DLD1 (cell line): ENCODE measurements at regions not wholly inside any gene's neighbourhood (a gene's known extent, or its start where the extent isn't known, plus 50 kb on each side); places are given as distances from the start of the nearest gene placed in this dataset.

Experiments used
- in situ Hi-C: cut with HindIII; loops from 2 replicates; pipeline ENCODE4 v1.10.0; 2017; ENCODE audit warnings: low sequenced_read_pairs

DNA sequence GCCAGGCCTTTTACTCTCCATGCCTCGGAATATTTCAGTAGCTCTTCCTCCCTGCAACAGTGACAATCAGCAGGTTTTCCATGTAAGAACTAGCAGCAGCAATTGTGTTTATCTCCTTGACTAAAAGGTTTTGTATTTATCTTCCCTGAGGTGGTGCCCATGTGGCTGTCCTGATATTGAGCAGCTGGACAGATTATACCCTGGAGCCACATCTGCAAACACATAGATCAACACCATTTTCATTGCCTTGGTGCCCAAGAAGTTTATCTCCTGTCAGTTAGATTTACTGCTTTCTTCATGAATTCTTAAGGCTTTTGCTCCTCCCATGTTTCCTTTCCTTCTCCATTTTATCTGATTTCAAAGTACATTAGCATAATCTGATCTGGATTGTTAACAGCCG, 378.4 kb downstream of the SPATA31D1 start:
- in situ Hi-C loops: no loop called here

DNA sequence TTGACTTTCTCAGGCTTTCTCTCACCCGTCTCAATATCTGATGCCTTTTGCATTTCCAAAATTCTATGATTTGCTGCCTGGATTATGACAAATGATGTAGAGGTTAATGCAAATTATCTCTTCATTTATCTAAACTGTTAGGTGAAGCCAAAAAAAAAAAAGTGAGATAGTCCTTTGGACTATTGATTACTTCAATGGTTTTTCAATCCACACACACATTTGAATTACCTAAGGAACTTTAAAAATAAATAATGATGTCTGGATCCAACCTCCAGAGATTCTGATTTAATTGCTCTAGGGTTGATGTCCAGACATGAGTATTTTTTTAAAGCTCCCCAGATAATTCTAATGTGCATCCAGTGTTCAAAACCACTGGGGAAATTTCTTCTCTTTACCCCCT, 379.4 kb downstream of the SPATA31D1 start:
- in situ Hi-C loops: no loop called here

DNA sequence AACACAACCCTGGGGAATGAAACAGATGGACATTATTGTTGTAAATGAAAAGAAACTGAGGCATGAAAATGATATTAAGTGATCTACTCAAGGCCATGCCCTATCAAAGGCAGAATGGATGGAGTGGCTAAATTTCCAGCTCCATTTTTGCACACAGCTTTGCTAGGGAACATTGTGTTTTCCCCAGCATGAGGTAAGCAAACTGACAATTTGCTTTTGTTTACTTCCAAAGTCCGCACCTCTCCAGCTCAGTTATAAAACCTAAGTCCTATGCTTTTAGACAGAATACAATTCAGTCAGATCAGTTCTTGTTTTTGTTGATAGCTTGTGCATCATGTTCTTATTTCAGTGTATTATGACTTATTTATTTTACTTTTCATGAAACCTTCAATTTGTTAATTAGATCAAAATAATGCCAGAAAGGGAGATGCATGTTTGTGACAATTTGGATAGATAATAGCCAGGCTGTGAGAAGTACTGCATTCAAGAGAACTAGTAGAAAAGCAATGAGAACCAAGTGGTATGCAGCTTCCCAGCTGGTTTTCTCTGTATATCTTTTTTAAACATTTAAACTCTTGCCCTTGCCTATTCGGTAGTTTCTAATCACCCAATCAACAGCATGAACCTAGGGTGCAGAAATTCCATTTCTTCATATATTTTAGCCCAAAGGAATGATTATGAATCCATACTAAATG, 380.8 kb downstream of the SPATA31D1 start:
- in situ Hi-C loops: no loop called here

DNA sequence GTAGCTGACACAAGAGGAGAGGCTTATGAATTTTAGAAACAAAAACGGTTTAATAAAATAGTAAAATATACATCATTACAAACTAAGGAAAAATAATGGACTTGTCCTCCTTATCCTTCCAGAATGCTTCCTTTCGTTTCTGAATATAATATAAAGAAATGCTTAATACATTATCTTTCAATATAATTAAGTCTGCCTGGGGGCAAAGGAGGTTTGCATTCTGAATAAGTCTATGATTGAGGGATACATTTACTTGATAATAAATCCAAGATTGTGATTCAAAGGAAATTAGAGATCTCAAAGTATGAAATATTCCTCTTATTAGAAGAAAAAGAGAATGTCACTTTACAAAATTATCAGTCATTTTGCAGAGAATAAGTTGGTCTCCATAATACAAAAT, 386.5 kb downstream of the SPATA31D1 start:
- in situ Hi-C loops: no loop called here

GRCh38 chr9:82376677-82377232, 388.2 kb downstream of the SPATA31D1 start:
- in situ Hi-C loops: no loop called here

- in situ Hi-C loops: no loop called here
Measured at GRCh38 chr9:82382887-82383616, 394.5 kb downstream of the SPATA31D1 start.

DNA sequence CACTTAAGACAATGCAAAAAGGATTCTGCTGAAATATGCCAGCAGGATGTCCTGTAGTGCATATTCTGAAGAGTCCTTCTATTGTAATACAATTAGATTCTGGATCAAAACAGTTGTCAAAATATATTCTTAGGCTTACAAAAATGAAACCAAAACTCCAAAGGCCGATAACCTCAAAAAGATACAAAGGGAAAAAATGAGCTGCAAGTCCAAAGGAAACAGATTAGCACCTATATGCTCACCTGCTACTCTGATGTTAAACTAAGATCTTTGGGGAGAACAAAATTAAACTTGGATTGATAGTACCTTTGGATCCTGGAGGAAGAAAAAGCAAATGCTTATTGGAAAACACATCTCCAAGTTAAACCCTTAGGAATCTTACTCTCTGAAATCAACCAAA, 397.1 kb downstream of the SPATA31D1 start:
- in situ Hi-C loops: no loop called here

DNA sequence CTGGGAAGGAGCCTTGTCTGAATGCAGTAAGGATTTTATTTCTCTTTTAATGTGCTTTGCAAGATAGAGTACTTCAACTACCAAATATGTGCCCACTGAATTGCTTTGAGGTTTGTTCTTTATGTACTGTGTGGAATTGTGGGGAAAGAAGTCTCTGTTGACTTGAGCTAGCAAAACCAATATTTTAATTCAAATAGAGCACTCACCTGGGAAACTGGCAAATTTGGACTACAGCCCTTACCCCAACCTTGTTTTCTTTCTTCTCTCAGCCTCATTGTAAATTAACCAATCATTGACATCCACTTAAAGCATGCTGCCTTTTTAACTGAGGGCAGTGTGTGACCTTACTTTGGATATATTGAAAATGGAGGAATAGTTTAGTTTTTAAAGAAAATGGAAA, 409.0 kb downstream of the SPATA31D1 start:
- in situ Hi-C loops: no loop called here

DNA sequence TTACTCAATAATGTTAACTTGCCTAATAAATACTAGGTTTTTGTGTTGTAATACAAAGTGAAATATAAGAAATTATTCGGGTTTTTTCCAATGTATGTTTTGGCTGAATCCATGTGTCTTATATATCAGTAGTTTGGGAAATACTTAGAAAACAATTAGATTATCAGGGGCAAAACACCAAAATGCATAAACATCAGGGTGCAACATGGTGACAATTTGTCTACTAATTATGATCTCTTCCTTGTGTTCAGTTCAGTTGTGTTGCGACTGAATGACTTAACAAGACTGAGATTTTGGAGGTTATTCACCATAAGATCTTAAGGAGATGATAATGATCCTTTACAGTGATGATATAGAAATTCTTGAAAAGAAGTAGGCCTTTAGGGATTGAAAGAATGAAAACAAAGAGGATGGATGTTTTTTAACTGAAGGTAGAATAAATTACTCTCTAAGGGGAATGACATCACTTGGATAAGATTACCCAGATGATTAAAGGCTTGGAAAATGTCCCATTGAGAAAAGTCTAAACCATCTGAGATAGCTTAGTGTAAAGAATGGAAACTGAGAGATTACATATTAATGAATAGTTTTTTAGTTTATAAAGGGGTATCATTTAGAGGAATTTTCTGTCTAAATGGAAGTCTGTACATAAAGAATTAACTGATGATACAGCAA, 415.8 kb downstream of the SPATA31D1 start:
- in situ Hi-C loops: no loop called here

GRCh38 chr9:82404881-82405280, 416.3 kb downstream of the SPATA31D1 start:
- in situ Hi-C loops: no loop called here

DNA sequence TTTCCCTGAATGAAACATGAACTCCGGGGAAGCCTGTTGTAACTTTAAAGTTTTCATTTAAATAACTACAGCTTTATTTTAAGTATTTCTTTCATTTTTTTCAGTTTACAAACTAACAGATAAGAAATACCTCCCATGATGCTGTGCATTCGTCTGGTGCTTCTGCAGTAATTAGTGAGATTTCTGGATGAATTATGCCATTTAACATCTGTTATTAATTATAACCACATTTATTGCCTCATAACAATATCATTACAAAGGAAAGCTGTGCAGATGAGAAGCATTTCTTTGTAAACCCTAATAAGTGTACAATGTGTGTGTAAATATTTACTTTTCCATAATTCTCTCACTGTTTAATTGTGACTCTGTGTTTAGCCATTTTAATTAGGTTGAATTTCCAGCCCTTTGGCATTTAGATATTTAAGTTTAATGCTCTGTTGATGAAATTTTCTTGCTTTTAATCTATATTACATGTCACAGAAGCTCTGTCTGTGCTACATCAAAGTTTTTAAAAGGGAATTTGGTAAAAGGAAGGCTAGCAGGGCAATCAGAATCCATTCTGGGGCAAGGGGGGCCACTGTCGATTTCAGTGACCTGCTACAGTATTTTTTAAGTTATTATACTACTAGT, 418.0 kb downstream of the SPATA31D1 start:
- in situ Hi-C loops: no loop called here

DNA sequence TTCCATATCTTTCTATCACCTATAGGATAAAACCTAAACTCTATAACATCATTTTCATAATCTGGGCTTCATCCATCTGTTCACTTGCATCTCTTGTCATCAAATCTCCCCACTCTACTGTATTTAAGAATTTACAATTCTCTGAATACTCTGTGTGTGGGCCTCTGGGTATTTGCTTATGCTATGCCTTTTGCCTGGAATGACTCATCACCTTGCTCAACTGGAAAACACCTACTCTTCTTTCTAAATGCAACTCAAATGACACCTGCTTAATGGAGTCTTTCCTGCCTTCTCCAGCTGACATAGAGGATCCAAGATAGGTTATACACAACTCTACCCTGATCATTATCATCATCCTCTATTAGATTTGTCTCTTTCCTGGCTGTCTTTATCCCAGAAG, 421.7 kb downstream of the SPATA31D1 start:
- in situ Hi-C loops: no loop called here

DNA sequence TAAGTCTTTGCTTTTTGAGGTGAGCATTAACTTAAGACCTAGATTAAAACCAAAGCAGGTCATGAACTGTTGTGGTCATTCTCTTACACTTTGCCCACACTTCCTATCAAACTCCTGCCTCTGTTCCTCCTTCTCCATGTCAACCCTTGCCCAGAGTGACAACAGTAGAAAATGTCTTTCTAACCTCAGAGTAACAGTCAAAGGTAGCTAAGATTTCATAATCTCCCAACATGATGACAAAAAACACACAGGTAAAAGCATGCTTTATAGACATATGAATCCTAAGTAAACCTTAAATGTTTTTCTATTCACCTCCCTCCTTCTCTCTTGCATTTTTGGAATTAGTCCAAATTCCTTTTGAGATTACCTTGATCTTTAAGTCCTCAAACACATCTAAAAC, 422.3 kb downstream of the SPATA31D1 start:
- in situ Hi-C loops: no loop called here

- in situ Hi-C loops: no loop called here
Measured at GRCh38 chr9:82412586-82413305, 424.2 kb downstream of the SPATA31D1 start.

- in situ Hi-C loops: no loop called here
Measured at GRCh38 chr9:82417501-82417900, 428.9 kb downstream of the SPATA31D1 start.

- in situ Hi-C loops: no loop called here
Measured at GRCh38 chr9:82418334-82418733, 429.8 kb downstream of the SPATA31D1 start.

DNA sequence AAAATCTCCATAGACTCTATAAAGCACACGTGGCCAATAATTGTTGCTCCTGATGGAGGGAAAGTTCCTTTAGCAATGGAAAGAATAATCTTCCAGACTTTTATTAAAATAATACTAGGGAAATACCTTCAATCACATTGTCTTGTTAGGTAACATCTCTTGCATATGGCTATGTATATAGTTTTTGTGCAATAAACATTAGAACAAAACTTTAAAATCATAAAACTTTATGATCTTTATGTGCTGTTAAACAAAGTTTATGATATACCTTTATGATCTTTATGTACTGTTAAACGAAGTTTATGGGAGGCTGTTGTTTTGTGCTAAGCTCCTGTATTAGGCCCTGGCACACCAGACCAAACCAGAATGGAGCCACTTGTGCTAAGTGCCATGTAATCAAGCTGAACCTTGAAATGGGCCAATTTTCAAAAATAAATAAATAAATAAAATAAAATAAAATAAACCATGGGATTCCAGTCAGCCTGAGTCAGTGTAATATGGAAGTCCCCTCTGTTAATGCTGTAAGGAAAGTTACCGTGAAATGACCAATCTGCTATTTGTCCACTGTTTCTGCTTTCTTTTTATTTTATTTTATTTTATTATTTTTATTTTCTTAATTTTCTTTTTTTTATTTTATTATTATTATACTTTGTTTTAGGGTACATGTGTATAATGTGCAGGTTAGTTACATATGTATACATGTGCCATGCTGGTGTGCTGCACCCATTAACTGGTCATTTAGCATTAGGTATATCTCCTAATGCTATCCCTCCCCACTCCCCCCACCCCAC, 431.3 kb downstream of the SPATA31D1 start:
- in situ Hi-C loops: no loop called here

GRCh38 chr9:82421498-82421897, 432.9 kb downstream of the SPATA31D1 start:
- in situ Hi-C loops: no loop called here

- in situ Hi-C loops: no loop called here
Measured at GRCh38 chr9:82423700-82424099, 435.1 kb downstream of the SPATA31D1 start.

GRCh38 chr9:82424599-82425120, 436.1 kb downstream of the SPATA31D1 start:
- in situ Hi-C loops: no loop called here
